Retina (tissue), 1 donor: ENCODE measurements at regions not wholly inside any gene's neighbourhood (a gene's known extent, or its start where the extent isn't known, plus 50 kb on each side); places are given as distances from the start of the nearest gene placed in this dataset.

Source experiments
- DNase-seq: peaks from one replicate; pipeline ENCODE4 v3.0.0-alpha.2; 2016

DNA sequence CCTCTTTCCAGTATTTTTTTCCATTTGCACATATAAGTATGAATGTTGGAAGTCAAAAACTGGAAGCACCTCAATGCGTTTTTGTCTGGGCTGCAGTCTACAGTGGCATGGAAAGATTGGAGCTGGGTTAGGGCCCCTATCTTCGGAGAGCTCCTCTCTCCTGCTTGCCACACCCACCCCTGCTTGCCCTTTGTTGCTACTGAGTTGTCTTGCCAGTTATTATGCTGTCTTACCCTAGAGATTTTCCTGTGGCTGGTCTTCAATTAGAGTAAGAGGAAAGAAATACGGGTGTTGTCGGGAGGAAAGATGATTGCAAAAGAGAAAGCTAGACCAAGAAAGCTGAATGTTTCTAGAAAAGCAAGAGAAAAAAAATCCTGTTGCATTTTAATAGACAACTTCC lies 228.9 kb upstream of the CELF2 start:
- no peak for DNase-seq

- DNase-seq: no peak
Measured at GRCh38 chr10:10791869-10792268, 225.8 kb upstream of the CELF2 start.

GRCh38 chr10:10792681-10793080 lies 225.0 kb upstream of the CELF2 start:
- DNase-seq: peak; percentile 17

GRCh38 chr10:10794046-10794445 lies 223.6 kb upstream of the CELF2 start:
- DNase-seq: no peak

DNA sequence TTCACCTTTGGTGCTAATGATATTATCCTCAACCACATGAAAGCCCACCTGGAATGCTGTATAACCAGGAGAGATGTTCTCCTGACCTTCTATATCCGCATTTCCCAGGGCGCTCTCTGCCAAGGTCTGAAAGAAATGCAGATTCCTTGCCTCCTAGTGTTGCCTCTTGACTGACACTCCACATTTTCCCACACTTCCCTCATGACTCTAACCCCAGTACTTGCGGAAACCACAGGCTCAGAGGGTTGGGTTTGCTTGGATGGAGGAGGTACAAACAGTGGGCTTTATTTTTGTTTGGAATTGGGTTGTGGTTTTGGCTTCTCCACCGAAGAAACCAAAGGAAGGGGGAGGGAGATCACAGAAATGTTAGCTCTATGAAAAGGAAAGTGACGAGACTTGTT lies 222.9 kb upstream of the CELF2 start:
- no peak for DNase-seq

DNA sequence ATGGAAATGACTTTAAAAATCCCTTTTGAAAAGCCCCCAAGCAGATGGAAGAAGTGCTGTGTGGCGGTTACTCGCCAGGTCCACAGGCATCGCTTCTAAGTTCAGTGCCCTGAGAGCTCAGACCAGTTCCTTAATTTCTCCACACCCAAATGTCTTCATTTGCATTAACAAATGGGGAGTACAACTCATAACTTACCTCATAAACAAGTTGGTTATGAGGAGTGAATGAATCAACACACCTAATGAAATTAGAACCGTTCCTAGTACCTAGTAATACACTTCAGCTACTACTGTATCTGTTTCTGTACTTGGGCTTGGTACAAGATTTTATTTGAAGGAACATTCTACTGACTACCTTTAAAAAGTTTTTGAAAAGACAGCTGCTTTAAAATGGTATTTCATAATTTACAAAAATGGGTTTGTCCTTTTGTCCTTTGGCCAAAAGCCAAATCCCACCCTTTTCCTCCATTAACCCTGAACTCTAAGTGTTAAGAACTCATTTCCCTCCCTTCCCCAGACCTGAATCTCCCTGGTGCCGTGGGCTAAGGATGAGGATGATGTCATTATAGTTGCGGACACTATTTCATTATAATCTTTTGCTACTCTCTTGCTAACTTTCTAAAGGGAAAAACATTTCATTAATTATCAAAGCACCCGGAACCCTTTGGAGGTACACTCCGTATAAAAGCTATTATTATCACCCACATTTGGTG lies 221.5 kb upstream of the CELF2 start:
- DNase-seq: no peak

- peak; percentile 13 for DNase-seq
Measured at GRCh38 chr10:10796774-10797415, 220.8 kb upstream of the CELF2 start.

- DNase-seq: peak; percentile 23
Measured at GRCh38 chr10:10797513-10797912, 220.2 kb upstream of the CELF2 start.

DNA sequence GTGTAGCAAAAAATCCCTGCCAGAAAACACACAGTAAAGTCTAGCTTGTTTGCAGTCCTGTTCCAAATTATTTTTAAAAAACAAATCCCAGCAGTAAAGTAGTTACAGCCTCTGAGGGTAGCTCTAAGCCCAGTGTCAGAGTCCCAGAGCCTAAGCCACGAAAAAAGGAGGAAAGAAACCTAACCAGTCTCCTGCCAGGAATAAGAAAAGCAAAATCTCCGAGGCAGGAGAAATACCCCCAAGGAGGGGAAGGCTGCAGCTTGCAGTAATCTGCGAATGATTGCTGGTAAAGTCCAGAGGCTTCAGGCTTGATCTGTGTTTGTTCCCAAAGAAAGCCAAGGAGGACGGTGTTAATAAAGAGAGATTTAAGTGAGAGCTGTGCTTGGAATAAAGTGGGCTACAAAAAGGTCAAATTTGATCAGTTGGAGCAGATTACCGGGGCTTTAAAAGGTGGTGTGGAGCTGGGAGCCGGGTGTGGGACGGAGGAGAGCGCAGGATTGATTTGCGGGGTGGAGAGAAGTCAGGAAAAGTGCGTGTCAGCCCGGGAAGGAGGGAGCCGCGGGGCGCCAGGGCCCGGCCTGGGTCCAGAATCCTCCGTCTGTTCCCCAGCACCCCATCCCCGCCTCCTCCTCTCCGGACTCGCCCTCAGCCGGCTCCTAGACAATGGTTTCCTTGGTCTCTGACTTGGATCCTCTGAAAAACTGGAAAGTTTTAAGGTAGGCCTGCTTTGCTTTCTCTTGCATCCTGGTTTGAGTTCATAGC lies 219.4 kb upstream of the CELF2 start:
- DNase-seq: peak; percentile 36

DNA sequence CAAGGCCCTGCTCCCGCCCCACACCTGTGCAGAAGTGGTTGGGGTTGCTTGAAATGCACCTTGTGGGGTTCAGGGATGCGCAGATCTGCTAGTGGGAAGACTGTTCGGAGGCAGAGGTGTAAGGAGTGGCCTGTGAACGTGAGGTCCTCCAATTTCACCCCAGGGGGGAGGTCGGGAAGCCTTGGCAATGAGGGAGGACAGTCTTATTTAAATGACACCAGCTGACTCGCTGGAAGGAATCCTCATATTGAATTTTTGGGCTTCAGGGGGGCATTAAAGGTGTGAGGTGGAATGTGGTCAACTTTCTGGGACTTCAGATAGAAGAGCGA lies 218.8 kb upstream of the CELF2 start:
- no peak for DNase-seq

- DNase-seq: no peak
Measured at GRCh38 chr10:10800961-10801360, 216.7 kb upstream of the CELF2 start.

GRCh38 chr10:10803278-10803677 lies 214.4 kb upstream of the CELF2 start:
- DNase-seq: no peak

DNA sequence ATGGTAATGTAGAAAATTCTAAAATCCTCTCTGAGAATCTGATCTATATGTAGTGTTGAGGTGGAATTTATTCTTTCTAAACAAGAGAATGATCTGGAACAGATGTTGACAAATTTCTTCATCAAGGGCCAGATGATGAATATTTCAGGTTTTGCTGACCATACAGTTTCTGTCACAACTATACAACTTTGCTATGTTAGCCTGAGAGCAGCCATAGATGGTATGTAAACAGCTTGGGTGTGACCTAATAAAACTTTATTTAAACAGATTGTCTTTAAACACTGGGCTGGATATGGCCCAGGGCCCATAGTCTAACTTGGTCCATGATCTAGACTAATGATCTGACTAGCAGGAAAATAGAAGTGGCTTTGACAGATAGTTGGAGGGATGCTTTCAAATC lies 213.6 kb upstream of the CELF2 start:
- DNase-seq: no peak

- DNase-seq: no peak
Measured at GRCh38 chr10:10804998-10805740, 212.5 kb upstream of the CELF2 start.

- no peak for DNase-seq
Measured at GRCh38 chr10:10807106-10807505, 210.6 kb upstream of the CELF2 start.

DNA sequence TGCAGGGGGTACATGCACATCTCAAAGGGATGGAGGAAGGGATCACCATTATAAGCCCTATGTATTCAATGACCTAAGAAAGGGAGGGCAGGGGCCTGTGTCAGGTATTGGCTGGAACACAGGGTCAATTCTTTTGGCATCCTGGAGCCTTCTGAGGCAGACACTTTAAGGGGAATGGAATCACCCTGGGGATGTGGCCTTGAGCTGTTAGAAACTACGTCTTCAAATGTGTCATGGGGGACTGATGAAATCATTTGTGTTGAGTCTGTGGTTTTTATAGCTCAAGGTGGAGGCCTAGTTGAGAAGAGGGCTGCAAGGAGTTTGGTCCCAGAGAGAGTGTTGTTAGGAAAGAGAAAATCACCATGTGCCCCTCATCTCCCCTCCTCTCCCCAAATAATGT lies 206.1 kb upstream of the CELF2 start:
- no peak for DNase-seq

DNA sequence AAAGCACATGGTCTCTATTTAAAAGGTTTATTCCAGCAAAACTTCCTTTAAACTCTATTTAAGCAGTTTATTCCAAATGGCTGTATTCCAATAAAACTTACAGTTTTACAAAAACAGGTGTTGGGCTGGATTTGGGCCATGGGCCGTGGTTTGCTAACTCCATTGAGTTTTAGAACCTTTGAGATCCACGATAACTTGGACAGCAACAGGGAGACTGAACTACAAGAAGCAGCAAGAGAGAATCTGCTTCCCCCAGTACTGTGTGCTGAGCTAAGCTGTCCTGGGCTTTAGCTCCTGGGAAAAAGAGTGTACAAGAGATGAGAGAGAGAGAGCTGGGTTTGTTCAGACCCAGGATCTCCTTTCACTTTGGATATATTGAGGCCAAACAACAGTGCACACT lies 204.0 kb upstream of the CELF2 start:
- no peak for DNase-seq

GRCh38 chr10:10814069-10814468 lies 203.6 kb upstream of the CELF2 start:
- DNase-seq: no peak

DNA sequence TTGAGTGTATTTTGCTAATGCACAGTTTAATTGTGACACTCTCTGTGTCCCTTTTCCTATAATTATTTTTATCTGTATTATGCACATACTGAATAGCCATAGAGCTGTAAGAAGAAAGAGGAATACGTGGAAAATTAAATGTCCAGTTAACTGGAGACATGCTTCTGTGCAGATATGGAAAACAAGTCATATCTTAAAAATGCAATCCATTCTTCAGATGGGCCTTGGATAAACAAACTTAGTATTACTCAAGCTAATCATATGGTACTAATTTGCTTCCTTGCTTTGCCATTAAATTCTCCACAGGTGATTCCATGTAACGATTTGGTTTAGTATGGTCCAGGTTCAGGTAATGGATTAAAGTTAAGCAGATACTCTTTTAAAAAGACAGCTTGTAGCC lies 201.2 kb upstream of the CELF2 start:
- no peak for DNase-seq

- DNase-seq: no peak
Measured at GRCh38 chr10:10817609-10818008, 200.1 kb upstream of the CELF2 start.

GRCh38 chr10:10818082-10818481 lies 199.6 kb upstream of the CELF2 start:
- no peak for DNase-seq

DNA sequence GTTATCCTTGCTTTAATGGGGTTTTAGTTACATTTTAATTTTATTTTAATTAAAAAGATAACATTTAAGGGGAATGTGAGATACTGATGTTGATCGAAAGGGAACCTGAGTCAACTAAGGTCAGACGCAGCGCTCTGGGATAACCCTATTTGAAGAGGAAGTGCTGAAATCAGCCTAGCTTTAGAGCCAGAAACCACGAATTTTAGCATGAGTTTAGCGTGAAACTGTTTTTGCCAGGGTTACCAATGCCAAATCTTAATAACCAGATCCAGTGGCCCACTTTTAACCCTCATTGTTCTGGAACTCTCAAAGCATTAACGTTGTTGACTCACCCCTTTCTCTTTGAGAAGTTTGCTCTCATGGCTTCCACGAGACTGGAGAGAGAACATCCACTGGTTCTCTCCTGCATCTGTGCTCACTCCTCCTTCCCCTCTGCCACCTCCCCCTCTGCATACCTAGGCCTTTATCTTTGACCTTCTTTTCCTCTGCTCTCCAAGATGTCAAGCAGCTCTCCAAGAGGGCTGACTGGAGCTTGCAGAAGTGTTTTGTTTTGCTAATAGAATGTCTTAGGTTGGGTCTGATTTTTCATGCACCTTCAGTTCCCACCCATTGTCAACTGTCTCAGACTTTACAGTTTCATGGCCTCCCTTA lies 198.3 kb upstream of the CELF2 start:
- DNase-seq: no peak

DNA sequence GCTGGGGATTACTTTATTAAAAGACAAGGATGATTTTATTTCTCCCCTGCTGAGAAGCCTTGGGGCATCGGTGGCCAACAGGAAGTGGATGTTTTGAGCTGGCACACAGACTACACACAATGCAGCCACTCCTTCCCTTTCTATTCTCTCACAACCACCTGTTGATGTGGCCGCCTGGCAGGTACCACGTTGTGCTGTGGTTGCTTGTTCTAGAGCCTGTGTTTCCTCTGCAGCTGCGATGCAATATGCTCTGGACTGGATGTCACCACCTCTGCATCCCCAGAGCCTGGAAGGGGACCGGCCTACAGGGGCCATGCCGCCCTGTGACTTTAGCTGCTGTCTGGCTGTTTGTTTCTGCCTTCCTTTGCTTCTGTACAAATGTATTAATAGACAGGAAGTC lies 195.7 kb upstream of the CELF2 start:
- no peak for DNase-seq
